ENCODE measurements at regions not wholly inside any gene's neighbourhood (a gene's known extent, or its start where the extent isn't known, plus 50 kb on each side); places are given as distances from the start of the nearest gene placed in this dataset.

- no peak for DNase-seq
These were observed 1290.0 kb downstream of the EFNA5 start for GRCh38 chr5:106380736-106381135.

DNA sequence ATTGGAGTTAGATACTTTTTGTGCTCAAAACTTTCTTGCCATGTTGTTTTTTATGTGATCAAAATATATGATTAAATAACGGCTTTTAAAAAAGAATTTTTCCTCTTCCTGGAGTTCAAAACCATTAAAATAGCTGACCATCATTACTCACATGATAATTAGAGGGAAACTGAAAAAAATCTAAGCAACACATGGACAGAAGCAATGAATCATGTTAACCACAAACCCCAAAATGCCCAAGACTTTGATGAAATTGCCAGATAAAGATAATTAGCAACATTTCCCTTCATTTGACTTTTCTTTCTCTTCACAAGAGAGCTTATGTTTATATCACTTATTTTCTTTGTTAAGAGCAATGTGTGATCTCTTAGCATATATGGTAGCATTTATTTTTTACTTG lies 1294.2 kb downstream of the EFNA5 start:
- no peak for DNase-seq

- DNase-seq: no peak
These were observed 1295.8 kb downstream of the EFNA5 start for GRCh38 chr5:106374956-106375355.

- no peak for DNase-seq
These were observed 1302.7 kb downstream of the EFNA5 start for GRCh38 chr5:106368021-106368420.

DNA sequence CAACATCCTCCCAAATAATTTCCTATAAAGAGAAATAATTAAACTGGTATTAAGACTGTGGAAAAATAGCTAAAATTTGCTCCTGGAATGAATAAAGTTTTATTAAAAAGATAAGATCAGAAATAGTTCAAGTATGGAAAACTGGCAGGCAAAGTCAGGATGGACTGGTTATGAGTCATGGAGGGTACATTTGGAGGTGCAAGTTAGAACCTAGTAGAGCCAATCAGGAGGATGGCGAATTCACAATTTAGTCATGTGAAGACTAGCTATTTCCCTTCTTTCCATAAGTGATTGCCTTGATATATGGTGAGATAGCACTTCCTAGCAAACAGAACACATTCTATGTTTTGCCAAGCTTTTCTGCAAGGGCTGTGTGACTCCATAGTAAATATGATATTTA lies 1303.5 kb downstream of the EFNA5 start:
- DNase-seq: no peak

DNA sequence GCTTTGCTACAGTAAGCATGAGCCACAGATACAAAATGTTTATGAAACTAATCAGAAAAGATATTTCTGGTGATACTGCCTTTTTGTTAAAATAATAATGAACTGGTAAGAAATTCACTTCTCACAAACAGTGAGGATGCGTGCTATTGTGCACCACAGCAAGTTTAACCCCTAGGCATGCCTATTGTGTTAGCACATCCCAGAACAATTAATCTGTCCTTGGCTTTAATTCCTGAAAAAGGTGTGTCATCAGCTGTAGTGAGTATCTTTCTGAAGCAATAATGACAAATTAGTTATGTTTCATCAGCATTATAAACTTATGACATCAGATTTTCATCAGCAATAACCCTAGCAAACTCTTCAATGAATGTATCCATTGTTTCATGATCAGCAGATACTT lies 1307.2 kb downstream of the EFNA5 start:
- no peak for DNase-seq

DNA sequence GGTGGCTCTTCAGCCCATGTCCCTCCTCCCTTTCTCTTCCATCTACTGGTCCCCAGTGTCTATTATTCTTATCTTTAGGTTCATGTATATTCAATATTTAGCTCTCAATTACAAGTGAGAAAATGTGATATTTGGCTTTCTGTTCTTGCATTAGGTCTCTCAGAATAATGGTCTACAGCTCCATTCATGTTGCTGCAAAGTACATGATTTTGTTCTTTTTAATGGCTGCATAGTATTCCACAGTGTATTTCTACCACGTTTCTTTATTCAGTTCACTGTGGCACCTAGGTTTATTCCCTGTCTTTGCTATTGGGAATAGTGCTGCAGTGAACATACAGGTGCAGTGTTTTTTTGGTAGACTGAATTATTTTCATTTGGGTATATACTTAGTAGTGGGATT lies 1308.8 kb downstream of the EFNA5 start:
- no peak for DNase-seq

- DNase-seq: no peak
These were observed 1339.3 kb downstream of the EFNA5 start for GRCh38 chr5:106331415-106331814.

DNA sequence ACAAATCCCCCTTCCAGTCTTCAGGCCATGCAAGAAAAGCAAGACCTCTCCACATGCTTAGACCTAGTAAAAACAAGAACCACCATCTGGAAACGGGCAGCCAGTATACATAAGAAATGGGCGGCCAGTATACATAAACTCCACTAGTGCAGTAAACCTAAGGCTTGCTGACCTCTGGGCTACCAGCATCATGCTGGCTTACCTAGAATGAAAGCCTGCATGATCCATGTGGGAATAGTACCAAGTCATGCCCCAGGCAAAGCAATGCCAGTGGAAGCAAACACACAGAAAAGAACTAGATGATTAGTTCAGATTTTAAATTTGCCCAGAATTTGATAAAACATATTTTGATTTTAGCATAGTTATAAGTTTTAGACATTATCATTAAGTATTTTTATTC lies 1346.4 kb downstream of the EFNA5 start:
- DNase-seq: no peak

GRCh38 chr5:106321242-106321641 lies 1349.5 kb downstream of the EFNA5 start:
- no peak for DNase-seq

- DNase-seq: no peak
These were observed 1356.4 kb downstream of the EFNA5 start for GRCh38 chr5:106314221-106314824.

DNA sequence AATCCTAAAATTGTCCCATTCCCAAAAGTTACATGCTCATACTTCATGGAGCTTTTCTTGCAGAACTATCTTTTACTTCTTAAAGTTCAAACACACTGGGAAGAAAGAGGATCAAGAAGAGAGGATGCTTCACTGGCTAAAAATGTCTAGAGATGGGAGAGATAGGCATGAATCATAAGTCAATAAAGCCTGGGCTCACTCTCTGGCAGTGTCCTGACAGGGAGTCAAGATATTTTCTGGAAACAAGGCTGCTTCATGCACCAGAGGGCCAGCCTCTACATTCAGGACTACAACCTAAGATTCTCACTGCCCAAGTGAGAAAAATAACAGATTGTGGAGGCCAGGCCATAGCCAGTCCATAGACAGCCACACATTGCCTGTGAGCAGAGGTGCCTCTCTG lies 1358.4 kb downstream of the EFNA5 start:
- no peak for DNase-seq

DNA sequence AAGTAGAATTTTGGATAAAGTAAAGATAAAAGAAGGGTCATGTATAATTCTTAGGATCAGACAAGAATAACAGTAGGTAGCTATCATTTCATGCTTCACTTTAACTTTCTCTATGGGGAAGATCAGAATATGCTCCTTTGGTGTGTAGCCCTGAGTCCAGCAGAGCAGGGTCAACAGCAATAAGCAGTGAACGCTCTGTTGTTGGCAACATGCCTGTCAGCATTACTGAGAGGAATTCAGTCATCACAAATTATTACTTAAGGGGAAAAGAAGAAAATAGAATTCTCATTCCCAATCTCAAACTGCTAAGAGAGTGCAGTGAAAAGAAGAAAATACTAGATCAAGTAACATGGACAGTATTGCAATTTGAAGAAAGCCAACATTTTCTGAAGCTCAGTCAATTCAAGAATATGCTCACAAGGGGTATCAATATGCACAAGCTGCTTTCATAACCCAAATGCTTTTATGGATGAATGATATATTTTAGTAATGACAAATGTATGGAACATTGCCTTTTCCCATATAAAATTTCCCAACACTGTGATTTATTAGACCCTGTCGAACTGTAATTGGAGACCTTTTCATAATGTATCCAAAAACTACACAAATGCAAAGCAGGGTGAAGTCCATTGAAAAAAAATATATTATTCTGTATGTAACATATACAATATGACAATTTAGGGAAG lies 1359.4 kb downstream of the EFNA5 start:
- DNase-seq: no peak

GRCh38 chr5:106307265-106307664 lies 1363.5 kb downstream of the EFNA5 start:
- DNase-seq: no peak

DNA sequence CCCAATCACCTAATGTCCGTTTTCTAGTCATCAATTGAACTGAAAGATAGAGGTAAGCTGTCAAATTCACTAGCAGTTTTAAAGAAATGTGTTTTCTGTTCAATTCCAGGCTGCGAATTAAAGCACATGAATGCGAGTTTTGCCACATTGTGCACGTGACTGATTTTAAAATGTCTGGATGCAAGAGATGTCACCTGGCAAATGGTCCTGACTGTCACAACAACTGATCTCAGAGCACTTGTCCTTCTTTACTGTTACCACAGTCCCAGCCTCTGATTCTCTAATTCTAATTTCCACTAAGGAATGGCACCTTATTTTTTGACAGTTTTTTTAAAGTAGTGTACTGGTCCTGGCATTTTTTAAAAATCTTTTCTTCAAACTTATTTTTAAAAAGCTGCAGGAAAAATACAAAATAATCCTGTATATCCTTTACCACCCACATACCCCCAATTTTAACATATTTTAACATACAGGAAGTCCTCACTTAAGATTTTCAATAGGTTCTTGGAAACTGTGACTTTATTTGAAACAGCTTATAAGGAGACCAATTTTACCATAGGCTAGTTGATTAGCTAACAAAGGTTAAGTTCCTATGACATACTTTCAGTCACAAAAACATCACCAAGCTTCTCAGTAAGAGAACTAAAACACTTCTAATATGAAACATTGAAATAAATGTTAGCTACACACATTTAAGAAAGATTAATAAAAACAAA lies 1364.3 kb downstream of the EFNA5 start:
- no peak for DNase-seq

DNA sequence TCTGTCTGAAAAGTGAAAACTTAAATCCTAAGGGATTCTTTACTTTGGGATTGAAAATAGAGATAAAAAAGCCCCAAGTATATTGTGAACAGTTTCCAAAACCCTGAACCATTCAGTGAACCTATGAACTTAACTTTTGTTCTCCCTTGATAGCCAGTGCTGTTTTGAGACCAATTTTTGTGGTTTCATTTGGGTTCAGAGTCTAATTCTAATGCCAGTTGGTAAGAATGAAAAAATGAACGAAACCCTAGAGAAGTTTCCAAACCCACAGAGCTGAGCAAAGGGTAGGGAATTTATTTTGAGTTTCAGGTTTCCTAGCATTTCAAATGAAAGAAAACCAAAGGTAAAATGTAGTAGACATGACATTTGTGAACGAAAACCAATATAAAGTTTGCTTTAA lies 1366.8 kb downstream of the EFNA5 start:
- DNase-seq: no peak

GRCh38 chr5:106292654-106293053 lies 1378.1 kb downstream of the EFNA5 start:
- no peak for DNase-seq

DNA sequence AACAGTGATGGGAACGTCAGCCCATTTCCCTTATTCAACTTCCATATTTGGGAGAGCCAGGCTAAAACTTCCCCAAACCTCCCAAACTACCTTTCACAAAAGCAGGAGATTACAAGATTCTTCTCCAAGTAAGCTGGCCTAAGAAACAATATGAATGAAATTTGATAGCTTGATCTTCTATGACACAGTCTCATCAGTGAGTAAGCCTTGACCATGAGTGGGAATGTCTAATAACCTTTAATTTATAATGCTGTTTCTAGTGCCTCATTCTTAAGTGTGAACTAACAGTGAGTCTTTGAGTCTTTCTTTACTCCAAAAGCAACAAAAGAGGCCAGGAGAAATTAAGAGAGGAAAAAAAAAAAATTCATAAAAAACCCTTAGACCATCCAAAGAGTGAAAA lies 1379.9 kb downstream of the EFNA5 start:
- DNase-seq: no peak

DNA sequence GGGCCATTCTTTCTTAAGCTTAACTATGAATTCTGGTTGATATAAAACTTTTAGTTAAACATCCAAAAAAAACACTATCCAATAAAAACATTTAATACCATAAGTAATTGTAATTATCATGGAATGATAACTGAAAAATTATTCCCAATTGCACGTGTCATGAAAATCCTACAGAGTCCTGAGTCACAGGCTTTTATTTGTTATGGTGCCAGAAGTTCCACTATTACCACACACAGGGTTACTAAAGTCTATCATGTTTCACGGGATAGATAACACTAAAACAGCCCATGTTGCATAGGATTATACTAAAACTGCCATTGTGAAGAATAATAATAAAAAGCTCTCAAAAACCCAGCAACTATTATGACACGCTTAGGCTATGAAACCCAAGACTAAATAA lies 1381.8 kb downstream of the EFNA5 start:
- no peak for DNase-seq

DNA sequence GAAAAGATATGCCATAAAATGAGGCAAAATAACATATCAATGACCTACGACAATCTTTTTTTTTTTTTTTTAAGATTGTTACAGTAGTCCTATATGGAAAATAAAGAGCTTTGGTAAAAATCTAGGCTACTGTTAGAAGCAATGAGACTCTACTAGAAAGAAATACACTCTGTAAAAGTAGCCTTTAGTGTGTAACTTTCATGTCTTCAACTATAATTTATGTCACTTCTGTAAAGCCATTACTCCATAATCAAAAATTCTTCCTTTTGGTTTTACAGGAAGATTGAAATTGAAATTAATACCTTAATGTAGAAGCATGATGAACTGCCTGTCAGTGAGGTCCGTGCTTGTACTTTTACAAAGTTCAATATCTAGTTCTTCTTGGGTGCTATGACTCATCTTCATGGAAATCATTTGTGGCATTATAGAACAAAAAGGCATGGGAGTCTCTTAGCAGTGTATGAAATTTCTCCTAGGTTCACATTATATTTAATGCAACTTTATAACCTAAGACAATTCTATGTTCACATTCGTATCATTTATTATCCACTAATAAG lies 1393.1 kb downstream of the EFNA5 start:
- no peak for DNase-seq

GRCh38 chr5:106269252-106269843 lies 1401.4 kb downstream of the EFNA5 start:
- no peak for DNase-seq

DNA sequence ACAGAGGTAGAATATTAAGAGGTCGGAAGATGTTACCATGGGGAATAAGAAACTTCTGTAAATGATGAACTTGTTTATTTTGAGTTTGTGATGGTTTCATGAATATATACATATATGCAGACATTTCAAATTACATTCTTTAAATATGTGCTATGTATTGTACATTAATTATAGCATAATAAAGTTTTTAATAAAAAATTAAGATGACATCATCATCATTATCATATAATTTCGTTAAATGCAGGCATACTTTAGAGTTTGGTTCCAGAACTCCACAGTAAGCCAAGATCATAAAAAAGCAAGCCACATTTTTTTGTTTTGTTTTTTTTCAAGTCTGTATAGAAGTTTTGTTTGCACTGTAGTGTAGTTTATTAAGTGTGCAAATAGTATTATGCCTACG lies 1403.5 kb downstream of the EFNA5 start:
- DNase-seq: no peak

Data from nucleus accumbens (tissue), 56 donors.